ENCODE measurements at regions not wholly inside any gene's neighbourhood (a gene's known extent, or its start where the extent isn't known, plus 50 kb on each side); places are given as distances from the start of the nearest gene placed in this dataset.
"Not testable (repeated sequence)": the region's sequence is repeated elsewhere in the genome, so short reads cannot be mapped to it uniquely, and the experiment has no call there.

- DNase-seq: no peak
- intact Hi-C loops (cut with micrococcal nuclease): no loop called here
- no peak for ATAC-seq
These were observed 173.1 kb downstream of the JCAD start for GRCh38 chr10:29886299-29886698.

DNA sequence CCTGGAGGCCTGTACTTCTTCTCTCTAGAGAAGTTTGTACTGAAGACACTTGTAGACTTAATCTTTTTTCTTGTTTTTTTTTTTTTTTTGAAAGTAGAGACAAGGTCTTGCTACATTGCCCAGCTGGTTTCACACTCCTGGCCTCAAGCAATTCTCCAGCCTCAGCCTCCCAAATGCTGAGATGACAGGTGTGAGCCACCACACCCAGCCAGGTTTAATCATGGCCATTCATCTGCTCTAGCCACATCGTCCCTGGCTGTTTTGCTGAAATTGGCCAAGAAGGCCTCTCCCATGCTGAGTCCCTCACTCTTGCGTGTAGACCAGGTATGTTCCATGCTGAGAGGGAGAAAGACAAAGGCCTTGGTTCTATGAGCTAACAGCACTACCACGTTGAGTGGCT is 176.2 kb downstream of the JCAD start:
- intact Hi-C loops (cut with micrococcal nuclease): no loop called here
- ATAC-seq: no peak
- DNase-seq: no peak

GRCh38 chr10:29882766-29883165 is 176.6 kb downstream of the JCAD start:
- no peak for ATAC-seq
- intact Hi-C loops (cut with micrococcal nuclease): no loop called here
- peak; percentile 45 for DNase-seq

DNA sequence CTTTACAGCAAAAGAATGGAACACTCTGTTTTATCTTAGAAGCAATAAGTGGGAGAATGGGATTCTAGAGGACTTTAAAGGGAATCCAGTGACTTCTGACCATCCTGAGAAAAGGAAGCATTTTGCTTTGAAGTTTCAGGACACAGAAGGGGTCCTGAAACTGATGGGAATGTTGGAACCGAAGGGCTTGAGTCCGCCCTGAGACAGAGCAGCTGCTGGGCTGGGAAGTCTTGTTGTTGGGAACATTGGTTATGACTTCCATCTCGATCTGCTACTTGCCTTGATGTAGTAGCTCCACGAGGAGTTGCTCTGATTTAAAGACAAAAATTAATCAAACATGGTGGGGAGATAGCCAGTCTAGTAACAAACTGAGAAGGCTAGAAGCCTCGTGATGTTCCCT is 177.6 kb downstream of the JCAD start:
- DNase-seq: no peak
- intact Hi-C loops (cut with micrococcal nuclease): no loop called here
- peak; percentile 3 for ATAC-seq

DNA sequence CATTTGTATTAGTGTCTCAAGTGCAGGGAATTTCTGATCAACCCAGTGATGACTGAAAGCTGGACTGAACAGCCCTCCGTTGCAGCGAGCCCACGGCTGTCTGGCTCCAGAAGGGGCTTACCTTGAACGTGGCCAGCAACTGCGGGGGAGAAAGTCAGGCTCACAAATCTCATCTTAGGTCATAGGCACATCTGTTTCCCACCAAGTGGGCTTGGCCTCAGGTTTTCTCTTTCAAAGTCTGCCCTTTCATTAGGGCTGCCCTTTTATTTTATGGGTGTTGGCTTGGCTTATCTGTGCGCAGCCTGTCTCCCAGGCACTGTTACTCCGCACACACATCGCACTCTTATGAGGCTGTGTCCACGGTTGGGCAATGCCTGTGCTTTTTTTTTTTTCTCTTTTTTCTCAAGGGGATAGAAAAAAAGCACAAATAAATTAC is 178.0 kb downstream of the JCAD start:
- DNase-seq: peak; percentile 52
- intact Hi-C loops (cut with micrococcal nuclease): no loop called here
- peak; percentile 85 for ATAC-seq

GRCh38 chr10:29880856-29881255 is 178.5 kb downstream of the JCAD start:
- intact Hi-C loops (cut with micrococcal nuclease): no loop called here
- peak; percentile 42 for ATAC-seq
- DNase-seq: peak; percentile 42

GRCh38 chr10:29879862-29880261 is 179.5 kb downstream of the JCAD start:
- no peak for DNase-seq
- ATAC-seq: no peak
- intact Hi-C loops (cut with micrococcal nuclease): no loop called here

- intact Hi-C loops (cut with micrococcal nuclease): no loop called here
- ATAC-seq (no peak), DNase-seq (no peak)
These were observed 180.9 kb downstream of the JCAD start for GRCh38 chr10:29878492-29878891.

GRCh38 chr10:29877793-29878491 is 181.4 kb downstream of the JCAD start:
- DNase-seq (peak; percentile 80), ATAC-seq (peak; percentile 66)
- intact Hi-C loops (cut with micrococcal nuclease): no loop called here

DNA sequence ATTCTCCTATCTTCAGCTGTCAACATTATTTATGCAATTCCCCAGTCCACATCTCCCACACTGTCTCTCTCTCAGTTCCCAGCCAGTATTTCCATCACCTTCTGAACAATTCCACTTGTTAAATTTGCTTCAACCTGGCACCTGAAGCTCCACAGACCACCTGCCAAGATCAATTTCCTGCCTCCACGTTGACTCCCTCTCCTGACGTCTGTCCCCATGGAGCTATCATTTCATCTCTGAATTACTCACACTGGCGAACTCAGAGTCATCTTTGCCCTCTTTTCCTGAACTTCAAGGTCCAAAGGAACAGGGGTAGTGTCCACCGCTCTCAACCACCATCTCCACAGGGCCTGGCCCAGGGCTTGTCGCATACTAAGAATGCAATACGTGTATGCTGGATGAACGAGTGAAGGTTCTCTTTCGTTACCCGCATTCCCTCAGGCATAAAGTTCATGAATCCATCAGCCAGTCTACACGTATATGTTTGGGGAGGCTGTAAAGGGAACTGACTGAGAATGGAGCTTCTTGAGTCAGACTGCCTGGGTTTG is 183.3 kb downstream of the JCAD start:
- intact Hi-C loops (cut with micrococcal nuclease): no loop called here
- DNase-seq (no peak), ATAC-seq (peak; percentile 17)

DNA sequence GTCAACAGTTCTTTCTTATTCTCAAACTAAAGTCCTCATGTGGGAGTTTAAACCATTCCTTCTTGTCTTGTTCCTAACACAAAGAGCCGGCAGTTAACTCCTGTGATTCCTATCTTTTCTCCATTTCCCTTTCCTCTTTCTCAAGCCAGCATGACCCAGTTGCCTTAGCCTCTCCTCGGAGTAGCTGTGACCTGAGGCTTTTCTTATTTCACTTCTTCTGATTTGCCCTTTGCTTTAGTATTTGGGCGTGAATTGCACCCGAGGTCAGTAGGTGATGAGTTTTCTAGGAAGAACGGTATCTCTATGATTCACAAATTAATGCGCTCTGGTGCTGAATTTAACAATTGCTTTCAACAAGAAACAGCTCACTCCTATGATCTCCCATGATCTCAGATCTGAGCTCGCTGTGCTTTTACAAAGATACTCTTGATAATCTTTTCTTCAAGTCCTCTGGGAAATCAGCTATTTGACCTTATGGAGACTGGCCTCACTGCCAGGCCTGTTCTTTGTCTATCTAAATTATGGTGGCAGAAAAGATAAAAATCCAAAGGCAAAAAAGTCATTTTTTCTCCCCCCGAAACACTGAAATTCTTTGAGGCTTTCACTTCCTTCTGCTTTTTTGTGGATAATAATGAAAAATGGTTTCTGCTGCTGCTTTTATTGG is 184.6 kb downstream of the JCAD start:
- no peak for ATAC-seq
- DNase-seq: no peak
- intact Hi-C loops (cut with micrococcal nuclease): no loop called here

GRCh38 chr10:29873941-29874484 is 185.4 kb downstream of the JCAD start:
- DNase-seq (no peak), ATAC-seq (no peak)
- intact Hi-C loops (cut with micrococcal nuclease): no loop called here

- no peak for ATAC-seq
- intact Hi-C loops (cut with micrococcal nuclease): no loop called here
- DNase-seq: no peak
These were observed 188.8 kb downstream of the JCAD start for GRCh38 chr10:29870522-29871044.

DNA sequence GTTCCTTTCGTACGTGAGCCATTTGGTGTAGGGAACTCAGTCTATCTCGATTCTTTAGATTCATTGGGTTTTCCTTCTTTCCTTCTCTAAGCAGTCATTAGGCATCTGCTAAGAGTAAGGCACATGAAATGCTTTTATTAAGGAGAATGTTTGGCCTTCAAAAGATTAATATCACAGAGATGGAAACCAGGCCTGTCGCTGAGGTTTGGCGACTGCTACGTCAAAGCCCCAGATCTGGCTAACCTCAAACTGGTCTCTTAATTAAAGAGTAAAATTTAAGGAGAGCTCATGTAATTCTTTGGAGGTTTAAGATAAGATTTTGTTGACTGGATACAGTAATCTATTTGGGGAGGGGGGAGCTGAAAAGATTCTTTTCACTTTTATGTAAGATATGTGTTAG is 189.8 kb downstream of the JCAD start:
- intact Hi-C loops (cut with micrococcal nuclease): no loop called here
- ATAC-seq (no peak), DNase-seq (no peak)

DNA sequence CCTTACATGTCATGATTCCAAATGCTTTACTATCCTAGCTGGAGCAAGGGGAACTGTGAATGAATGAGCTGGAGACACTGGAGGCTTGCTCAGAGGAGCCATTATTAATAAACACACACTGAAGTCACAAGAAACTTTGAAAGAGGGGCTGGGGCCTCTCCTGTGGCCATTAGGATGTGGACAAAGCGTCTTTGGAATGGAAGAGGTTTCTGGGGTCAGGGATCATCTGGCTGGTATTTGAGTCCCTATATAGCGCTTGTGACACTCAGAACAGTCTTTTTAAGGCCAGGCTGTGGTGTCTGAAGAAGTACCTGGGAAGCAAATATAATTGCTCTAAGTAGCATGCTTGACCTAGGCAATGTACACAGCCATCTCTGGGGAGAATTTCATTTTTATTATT is 193.0 kb downstream of the JCAD start:
- DNase-seq (no peak), ATAC-seq (no peak)
- intact Hi-C loops (cut with micrococcal nuclease): no loop called here

- ATAC-seq (no peak), DNase-seq (no peak)
- intact Hi-C loops (cut with micrococcal nuclease): no loop called here
These were observed 193.6 kb downstream of the JCAD start for GRCh38 chr10:29865700-29866355.

DNA sequence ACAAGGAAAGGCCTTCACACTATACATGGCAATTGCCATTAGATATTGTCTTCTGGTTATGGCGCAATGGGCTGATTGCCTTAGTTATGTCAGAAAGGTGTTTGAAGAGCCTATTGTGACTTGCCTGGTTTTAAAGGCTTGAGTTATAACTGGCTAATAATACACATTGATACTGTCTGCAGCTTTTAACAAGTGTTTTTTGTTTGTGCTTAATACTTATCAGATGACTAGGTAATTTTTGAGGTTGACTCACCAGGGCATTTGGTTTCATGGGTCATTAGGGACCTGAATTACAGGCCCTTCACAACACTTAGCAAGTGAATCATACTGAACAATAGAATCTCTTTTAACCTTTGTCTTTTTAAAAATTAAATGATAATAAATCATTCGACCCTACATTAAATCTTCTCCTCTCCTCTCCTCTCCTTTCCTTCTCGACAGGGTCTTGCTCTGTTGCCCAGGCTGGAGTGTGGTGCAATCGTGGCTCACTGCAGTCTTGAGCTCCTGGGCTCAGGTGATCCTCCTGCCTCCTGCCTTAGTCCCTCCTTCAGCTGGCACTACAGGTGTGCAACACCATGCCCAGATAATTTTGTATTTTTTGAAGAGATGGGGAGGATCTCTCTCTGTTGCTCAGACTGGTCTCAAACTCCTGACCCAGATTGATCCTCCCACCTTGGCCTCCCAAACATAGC is 196.3 kb downstream of the JCAD start:
- DNase-seq (no peak), ATAC-seq (no peak)
- intact Hi-C loops (cut with micrococcal nuclease): no loop called here

- intact Hi-C loops (cut with micrococcal nuclease): no loop called here
- DNase-seq (no peak), ATAC-seq (no peak)
These were observed 197.4 kb downstream of the JCAD start for GRCh38 chr10:29861811-29862505.

GRCh38 chr10:29861231-29861630 is 198.2 kb downstream of the JCAD start:
- intact Hi-C loops (cut with micrococcal nuclease); DNase-seq; ATAC-seq: not testable (repeated sequence)
